ENCODE measurements at regions not wholly inside any gene's neighbourhood (a gene's known extent, or its start where the extent isn't known, plus 50 kb on each side); places are given as distances from the start of the nearest gene placed in this dataset.
A peak's percentile ranks its signal among the peaks of the same experiment; 100 is the strongest.

DNA sequence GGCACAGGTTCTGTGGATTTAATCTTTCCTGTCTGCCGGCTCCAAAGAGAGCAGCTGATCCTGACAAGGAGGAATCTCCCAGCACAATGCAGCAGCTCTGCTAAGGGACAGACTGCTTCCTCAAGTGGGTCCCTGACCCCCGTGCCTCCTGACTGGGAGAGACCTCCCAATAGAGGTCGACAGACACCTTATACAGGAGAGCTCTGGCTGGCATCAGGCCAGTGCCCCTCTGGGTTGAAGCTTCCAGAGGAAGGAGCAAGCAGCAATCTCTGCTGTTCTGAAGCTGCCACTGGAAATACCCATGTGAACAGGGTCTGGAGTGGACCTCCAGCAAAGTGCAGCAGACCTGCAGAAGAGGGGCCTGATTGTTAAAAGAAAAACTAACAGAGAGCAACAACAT is 630.2 kb upstream of the FTMT start:
- no peak for DNase-seq

DNA sequence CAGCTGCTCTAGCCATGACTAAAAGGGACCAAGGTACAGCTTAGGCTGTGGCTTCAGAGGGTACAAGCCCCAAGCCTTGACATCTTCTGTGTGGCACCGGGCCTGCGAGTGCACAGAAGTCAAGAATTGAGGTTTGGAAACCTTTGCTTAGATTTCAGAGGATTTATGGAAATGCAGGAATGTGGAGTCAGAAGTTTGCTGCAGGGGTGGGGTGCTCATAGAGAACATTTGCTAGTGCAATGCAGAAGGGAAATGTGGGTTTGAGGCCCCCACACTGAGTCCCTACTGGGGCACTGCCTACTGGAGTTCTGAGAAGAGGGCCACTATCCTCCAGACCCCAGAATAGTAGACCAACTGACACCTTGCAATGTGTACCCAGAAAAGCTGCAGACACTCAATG is 624.9 kb upstream of the FTMT start:
- no peak for DNase-seq

DNA sequence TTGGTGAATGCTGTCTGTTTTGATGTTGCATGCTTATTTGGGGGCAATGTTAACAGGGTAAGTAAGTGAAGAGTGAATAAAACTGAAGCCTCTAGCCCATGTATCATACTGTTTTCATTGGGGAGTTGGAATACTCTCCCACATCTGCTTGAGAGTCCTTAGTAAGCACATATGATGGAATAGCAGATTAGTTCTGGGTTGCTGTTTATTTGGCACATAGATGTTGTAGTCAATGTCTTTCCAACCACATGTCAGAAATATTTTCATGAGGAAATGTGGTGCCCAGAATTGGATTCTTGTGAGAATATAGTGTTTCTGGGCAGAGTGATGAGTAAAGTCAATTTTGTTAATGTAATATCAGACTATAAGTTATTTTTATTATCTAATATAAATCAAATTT is 611.7 kb upstream of the FTMT start:
- no peak for DNase-seq

DNA sequence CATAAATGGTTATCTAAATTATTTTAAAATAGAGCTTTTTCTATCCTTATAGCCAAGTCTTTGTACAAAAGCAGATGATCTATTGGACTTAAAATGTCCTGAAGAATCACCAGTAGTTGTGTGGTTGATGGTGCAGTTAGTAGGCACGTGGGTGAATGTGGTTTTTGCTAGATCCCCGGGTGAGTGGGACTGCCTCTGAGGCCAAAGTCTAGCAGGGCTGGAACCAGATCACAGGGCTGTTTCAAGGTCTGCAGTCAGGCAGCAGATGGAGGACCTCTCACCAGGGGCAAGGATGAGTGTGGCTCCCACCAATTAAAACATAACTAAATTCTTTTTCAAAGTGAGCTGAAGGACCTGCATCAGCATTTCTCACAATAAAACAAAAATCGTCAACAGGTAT is 604.7 kb upstream of the FTMT start:
- DNase-seq, result no peak

DNA sequence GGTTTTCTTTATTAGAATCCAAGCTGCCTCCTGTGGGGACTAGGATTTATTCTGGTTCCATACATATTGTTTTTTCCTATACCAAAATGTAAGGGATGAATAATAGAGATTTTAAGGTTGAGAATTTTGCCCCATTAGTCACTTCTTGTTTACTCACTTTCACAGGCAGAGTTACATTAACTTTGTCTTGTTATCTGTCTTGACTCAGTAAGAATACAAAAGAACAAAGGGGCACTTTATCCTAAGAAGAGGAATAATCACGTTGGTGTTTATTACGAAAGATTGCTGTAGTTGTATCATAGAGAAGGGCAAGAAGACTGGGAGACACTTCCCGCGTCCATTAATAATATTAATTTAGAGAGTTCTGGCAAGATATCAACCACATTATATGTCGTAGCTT is 599.7 kb upstream of the FTMT start:
- DNase-seq, result no peak

DNA sequence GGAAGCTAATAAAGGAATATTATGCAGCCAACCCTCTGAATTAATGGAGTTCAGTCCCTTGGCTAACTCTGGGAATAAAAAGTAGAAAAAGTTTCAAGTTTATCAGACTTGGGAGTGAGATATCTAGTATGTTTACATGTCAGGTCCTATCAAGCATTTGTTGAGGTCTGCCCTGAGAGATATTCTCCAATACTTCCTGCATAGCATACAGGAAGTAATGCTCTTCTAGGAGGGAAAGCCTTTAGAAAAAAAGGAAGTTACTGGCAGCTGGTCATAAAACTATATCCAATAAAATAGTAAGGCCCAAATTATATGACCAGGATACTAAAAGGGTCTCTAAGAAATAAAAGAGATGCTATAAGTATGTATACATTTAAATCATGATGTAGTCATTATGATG is 594.1 kb upstream of the FTMT start:
- no peak for DNase-seq

DNA sequence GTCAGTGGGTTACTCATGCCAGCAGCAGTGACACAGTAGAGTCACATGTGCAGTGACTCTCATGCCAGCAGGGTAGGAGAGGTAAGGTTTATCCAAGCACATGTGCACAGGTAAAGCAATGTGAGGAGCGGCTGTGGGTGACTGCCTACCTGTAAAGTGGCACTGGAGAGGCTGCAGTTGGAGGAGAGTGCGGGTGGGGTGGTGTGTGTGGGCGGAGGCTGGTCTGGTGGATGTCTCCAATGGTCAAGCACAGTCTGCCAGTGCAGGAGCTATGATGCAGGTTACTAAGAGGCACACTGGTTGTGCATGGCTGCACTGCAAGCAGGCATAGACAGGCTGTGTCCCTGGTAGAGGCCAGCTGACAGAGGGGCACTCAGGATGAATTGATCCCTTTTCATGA is 588.2 kb upstream of the FTMT start:
- DNase-seq, result no peak

DNA sequence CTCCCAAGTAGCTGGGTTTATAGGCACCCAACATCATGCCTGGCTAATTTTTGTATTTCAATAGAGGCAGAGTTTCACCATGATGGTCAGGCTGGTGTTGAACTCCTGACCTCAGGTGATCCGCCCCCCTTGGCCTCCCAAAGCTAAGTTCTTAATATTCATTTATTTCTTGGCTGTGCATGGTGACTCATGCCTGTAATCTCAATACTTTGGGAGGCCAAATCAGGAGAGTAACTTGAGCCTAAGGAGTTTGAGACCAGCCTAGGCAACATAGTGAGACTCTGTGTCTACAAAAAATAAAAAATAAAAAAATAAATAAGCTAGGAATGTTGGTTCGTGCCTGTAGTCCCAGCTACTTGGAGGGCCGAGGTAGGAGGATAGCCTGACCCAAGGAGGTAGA is 587.1 kb upstream of the FTMT start:
- no peak for DNase-seq

DNA sequence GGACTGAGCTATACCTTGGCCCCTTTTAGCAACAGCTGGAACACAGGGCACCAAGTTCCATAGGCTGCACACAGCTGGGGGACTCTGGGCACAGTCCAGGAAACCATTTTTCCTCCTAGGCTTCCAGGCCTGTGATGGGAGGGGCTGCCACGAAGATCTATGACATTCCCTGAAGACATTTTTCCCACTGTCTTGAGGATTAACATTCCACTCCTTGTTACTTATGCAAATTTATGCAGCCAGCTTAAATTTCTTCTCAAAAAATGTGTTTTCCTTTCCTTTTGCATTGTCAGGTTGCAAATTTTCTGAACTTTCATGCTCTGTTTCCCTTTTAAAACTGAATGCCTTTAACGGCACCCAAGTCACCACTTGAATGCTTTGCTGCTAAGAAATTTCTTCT is 580.1 kb upstream of the FTMT start:
- no peak for DNase-seq

DNA sequence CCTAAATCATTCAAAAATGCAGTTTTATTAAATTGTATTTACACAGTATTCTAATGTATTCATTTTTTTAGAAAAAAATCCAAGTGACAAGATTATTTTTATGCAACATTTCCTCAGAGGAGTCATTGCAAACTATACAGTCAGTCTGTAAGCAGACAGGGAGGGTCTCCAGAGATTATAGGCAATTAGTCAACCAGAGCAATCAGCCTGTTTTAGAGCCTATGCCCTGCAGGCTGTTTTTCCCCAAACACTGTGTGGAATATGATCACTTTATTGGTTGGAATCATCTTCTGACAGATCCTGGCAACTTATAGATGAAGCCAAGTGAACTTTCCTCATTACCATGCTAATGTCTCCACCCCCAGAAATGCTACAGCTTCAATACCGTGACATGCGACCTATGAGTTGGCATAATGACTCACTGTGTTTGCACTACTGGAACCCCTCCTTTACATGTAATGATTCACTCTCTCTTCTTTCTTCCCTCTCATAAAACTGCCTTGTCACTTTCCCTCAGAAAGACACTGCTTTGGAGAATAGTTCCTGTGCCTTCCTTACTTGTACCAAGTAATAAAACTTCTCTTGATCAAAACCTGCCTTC is 577.7 kb upstream of the FTMT start:
- DNase-seq, result peak; percentile 85

DNA sequence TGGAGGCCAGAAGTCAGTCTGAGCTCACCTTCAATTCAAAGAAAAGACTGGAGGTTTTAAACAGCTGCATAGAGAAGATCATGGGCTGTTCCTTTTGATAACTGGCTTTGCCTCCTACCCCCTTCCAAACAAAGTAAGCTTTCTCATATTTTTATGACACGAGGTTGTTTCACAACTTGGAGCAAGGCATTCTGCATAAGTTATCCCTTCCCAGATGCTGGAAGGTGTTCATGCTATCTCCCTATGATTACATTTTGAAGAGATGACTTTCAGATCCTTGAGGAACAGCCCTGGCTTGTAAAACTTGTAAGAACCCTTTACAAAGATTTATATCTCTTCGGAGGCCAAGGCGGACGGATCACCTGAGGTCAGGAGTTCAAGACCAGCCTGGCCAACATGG is 571.9 kb upstream of the FTMT start:
- no peak for DNase-seq

DNA sequence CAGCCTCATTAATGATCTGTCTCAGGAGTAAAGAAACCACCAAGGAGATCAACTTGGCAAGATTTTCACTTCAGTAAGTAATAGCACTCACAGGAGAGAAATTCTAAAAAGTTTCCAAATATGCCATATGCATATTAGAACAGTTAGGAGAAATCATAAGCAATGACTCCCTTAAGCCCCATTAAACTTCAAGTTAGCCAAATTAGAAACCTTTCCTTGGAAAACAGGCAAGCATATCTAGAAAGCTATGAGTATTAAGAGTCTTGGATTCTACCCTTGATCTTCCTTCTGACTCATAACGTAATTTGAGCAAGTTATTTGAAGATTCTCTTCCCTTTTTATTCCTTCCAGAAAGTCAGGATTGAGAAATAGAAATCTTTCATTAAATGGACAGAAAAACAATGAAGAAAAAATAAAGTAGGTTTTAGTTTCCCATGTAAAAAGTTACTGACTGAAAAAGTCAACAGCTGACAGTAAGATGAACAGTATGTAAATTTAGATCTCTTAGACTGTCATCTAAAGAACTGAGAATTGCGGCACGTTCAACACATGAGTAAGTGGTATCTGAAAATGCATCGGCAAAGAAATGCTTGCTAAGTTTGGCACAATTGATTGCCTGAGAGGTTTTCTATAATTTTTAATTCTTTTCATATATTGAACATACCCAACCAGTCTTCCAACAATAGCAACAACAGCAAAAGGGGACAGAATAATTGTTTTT is 565.7 kb upstream of the FTMT start:
- no peak for DNase-seq

DNA sequence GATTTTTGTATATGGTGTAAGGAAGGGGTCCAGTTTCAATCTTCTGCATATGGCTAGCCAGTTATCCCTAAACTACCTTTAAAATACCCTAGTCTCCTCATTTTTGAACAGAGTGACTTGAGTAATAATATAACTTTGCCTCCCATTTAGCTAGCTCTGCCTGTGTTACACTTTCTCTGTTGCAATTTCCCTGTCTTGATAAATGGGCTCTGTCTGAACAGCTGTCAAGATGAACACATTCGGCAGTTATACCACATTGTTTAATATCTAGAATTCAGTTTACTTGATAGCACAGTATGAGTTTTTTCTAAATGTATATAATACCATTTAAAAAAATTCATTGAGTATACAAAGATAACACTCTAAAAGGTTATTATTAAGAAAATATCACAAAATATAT is 562.9 kb upstream of the FTMT start:
- no peak for DNase-seq

DNA sequence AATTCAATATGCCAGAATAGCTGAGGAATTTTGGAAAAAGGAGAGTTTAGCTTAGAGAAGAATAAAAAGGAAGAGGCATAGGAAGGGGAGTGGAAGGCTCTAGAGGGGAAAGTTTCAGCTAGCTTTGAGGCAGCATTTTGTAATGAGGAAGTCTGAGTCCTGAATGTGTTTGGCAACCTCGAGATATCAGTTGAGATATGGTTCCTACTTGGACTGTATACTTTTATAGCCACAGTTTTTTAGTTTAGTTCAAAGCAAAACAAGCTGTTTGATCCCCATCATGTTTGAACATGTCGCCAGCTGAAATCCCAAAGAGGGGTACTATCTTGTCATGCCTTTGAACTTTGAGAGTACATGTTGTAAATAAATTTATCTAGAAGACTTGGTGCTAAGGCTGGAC is 559.0 kb upstream of the FTMT start:
- no peak for DNase-seq

DNA sequence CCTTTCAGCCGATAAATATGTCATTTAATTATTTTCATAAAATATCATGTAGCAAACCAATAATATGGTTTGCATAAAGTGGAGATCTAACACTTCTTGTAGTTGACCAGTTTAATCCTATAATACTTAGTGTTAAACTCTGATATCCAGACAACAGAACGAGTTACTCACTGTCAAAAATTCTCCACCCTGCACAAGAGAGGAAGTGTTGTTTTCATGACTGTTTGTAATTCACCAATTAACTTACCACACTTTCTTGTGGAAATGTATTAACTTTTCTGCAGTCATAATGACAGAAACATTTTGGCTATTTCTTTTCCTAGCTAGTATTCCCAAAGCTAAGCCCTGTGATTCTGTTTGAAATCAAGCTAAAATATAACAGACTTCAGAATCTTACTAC is 555.3 kb upstream of the FTMT start:
- DNase-seq, result no peak

DNA sequence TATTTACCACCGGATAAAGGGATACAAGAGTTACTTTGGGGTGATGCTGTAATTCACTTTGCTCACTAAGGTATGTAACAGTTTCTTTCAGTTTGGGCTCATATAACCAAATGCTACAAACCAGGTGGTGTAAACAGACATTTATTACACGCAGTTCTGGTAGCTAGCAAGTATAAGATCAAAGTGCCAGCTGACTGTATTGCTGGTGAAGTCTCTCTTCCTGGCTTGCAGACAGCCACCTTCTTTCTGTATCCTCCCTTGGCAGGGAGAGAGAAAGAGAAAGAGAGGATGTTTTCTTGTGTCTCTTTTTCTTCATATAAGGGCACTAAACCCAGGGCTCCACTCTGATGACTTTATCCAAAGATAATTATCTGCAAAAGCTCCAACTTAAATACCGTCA is 552.5 kb upstream of the FTMT start:
- no peak for DNase-seq

DNA sequence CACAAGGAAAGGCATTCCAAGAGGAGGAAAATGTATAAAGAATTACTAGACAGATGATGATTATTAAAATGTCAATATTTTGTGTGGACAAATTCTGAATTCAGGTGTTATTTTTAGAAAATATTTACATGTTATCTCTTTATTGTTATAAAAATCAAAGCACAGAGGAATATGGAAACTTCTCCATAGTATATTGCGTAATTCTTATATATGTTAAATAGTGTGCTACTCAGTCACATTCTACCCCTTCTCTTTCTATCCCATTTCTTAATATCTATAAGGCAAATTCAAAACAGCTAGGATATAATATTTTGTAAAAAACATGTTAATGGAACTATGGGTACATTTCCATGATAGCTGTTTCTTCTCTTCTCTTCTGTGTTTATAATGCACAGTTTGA is 546.8 kb upstream of the FTMT start:
- no peak for DNase-seq

DNA sequence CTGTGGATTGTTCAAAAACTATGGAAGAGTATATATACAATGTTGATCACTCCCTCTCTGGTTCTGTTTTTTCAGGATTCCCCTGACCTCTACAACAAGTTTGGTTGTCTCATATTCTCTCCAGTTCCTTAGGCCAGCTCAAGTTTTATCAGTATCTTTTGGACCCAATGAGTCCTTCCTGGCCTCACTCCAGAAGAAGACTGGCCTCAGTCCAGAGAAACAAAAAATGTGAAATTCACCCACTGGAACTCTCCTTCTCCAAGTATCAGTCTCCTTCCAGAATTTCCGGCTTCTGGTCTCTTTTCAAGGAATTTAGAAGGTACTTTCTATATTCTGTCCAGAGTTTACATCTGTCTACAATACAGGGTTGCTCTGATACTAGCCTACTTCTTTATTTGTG is 537.8 kb upstream of the FTMT start:
- no peak for DNase-seq

DNA sequence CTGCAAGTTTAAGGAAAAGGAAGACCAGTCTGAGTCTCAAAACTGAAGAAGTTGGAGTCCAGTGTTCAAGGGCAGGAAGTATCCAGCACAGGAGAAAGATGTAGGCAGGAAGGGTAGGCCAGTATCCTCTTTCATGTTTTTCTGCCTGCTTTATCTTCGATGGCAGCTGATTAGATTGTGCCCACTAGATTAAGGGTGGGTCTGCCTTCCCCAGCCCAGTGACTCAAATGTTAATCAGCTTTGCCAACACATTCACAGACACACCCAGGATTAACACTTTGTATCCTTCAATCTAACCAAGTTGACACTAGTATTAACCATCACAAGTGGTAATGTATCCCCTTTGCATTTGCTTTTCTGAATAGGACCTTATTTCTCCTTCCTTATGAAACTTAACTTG is 535.9 kb upstream of the FTMT start:
- no peak for DNase-seq

DNA sequence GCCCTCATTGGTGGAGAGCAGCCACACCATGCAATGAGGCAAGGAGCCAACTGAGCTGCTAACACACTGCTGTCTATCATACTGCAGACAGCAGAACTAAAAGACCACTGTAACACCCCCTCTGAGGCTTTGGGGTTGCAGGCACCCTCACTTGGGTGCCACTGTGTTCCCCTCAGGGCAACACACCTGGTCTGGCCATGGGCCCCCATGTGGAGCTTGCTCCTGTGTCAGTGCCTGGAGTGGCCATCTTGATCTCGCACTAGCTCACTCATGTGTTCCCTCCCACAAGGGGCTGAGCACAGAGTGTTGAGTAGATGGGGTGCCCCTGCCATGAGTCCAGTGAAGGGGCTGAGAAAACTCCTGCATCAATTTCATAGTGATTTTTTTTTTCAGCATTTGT is 532.4 kb upstream of the FTMT start:
- DNase-seq, result no peak

DNA sequence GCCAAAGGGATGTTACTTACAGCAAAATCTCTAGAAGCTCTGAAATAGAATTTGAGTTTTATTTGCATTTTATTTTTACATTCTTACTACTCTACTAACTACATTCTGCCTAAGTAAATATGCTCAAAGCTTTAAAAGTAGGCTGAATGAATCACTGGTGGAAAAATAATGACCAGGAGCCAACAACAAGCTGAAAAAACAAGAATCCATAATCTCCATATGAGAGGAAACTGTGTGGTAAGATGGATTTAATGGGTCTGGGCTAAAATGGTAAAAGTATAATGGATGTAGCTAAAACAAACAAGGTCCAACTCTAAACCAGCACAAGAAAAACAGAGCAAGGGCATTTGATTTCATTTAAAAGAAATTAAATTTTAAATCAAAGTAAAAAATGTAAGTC is 525.8 kb upstream of the FTMT start:
- no peak for DNase-seq

DNA sequence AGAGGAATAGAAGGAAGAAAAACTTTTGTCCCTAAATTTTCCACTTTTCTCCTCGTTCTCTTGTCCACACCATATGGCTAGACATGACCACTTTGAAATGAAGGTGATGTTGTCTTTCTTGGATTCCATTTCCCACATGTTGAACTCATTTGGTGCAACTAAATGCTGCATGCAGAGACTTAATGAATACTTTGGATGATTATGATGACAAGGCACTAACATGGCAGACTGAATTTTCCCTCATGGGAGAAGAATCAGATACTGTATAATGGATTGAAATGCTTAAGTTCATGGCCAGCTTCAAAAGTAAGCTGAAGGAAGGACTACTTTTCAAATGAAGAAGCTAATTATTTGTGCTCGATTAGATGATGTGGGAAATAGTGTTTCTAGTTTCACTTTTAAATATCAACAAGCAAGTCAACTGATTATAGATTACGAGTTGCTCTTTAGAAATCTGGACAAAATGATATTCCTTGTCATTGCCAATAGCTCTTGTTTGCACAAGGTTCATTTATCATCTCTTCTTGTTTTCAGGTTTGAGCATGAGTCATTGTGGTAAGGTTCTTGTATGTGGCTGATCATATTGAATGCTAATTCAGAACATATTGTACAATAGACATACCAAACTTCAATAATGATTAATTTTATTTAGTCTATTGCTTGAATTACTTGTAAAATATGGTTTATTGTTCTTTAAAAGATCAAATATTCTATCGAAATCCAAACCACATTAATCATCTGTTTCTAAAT is 501.3 kb upstream of the FTMT start:
- DNase-seq, result no peak

DNA sequence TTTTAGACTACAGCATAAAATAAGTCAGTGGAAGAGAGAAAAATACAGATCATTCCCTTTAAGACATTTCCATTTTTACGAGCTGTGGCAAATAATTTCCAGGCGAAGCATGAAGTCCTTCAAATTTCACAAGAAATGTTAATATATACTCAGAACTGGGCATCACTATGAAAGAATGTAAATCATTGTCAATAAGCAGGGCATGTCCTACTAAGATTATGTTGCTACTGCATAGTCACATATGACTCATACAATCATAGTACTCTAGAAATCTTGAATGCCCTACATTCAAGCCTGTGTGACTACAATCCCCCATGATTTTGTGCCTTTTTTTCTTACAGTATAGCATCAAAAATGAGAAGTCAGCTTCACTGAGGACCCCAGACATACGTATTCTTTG is 485.2 kb upstream of the FTMT start:
- no peak for DNase-seq

DNA sequence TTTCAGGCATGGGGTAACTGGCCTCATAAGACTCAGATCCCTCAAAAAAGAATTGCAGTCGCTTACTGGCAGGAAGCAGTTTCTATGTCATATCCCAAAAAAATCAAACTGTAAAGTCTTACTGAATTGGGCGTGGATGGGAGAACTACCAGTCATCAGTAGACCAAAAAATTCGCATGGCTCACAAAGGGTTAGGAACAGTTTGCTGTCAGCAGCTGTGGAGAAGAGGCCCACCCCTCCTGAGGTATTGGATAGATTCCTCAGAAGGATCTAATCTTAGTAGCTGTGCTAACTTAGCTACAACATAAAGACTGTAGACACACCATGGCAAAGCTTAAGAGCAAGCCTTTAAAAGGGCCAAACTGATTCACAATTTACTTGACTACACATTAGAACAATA is 478.3 kb upstream of the FTMT start:
- no peak for DNase-seq

DNA sequence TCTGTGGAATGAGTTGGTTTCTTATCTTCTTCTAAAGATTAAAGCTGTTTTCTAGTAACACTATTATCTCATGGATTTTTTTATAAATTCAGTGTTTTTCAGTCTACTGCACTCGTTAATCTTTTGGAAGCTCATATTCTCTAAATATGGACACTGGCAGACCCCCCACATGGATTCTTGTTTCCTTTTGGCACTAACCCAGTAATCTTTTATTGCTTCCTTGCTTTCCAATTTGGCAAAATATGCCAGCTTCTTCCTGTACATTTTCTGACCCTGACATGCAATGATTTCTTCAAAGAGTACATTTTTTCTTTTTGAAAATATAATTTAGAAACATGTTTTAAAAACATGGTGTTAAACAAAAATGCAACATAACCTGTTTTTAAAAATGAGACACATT is 474.2 kb upstream of the FTMT start:
- no peak for DNase-seq

Measured in kidney glomerular epithelial cell (primary cell).